HG02870 (cell line): ENCODE measurements at regions not wholly inside any gene's neighbourhood (a gene's known extent, or its start where the extent isn't known, plus 50 kb on each side); places are given as distances from the start of the nearest gene placed in this dataset.
"Not testable (repeated sequence)": the region's sequence is repeated elsewhere in the genome, so short reads cannot be mapped to it uniquely, and the experiment has no call there.

Experiments
- ATAC-seq: cut with Tn5 transposase; IDR thresholded peaks from one replicate; pipeline ENCODE4 v1.9.1; 2021; ENCODE audit warnings: mild to moderate bottlenecking, moderate library complexity; ENCODE audit not compliant: unreplicated experiment

GRCh38 chr1:184889166-184889565 lies 85.1 kb downstream of the NIBAN1 start:
- ATAC-seq, result no peak

GRCh38 chr1:184888505-184888904 lies 85.8 kb downstream of the NIBAN1 start:
- no peak for ATAC-seq

GRCh38 chr1:184882957-184883815 lies 91.1 kb downstream of the NIBAN1 start:
- ATAC-seq, result peak; percentile 42

- ATAC-seq, result peak; percentile 65
Measured at GRCh38 chr1:184881941-184882913, 92.1 kb downstream of the NIBAN1 start.

- ATAC-seq, result no peak
Measured at GRCh38 chr1:184879876-184880557, 94.3 kb downstream of the NIBAN1 start.

GRCh38 chr1:184878602-184879001 lies 95.7 kb downstream of the NIBAN1 start:
- ATAC-seq, result no peak

GRCh38 chr1:184878002-184878401 lies 96.3 kb downstream of the NIBAN1 start:
- ATAC-seq, result no peak

- not testable (repeated sequence) for ATAC-seq
Measured at GRCh38 chr1:184876015-184876414, 98.3 kb downstream of the NIBAN1 start.

GRCh38 chr1:184875218-184875617 lies 99.1 kb downstream of the NIBAN1 start:
- ATAC-seq, result no peak

- no peak for ATAC-seq
Measured at GRCh38 chr1:184870319-184870718, 104.0 kb downstream of the NIBAN1 start.

GRCh38 chr1:184867866-184868689 lies 106.2 kb downstream of the NIBAN1 start:
- no peak for ATAC-seq

GRCh38 chr1:184866991-184867788 lies 107.1 kb downstream of the NIBAN1 start:
- peak; percentile 94 for ATAC-seq

GRCh38 chr1:184866586-184866985 lies 107.7 kb downstream of the NIBAN1 start:
- peak; percentile 38 for ATAC-seq

GRCh38 chr1:184865831-184866230 lies 108.5 kb downstream of the NIBAN1 start:
- no peak for ATAC-seq

- no peak for ATAC-seq
Measured at GRCh38 chr1:184861755-184862336, 107.2 kb upstream of the EDEM3 start.

- ATAC-seq, result peak; percentile 63
Measured at GRCh38 chr1:184860985-184861754, 106.5 kb upstream of the EDEM3 start.

GRCh38 chr1:184860535-184860934 lies 105.9 kb upstream of the EDEM3 start:
- ATAC-seq, result no peak
